Spleen (tissue), 11 donors: ENCODE measurements at regions not wholly inside any gene's neighbourhood (a gene's known extent, or its start where the extent isn't known, plus 50 kb on each side); places are given as distances from the start of the nearest gene placed in this dataset.

ENCODE experiments used
- DNase-seq: peaks from one replicate; pipeline ENCODE4 v3.0.0-alpha.2; 2020
- H3K27ac ChIP-seq, 8 donors: fragments of 200-600 bp; sonication (generic) in 7 of 8; 1 replicate in 4 of 8; 2 replicates in 4 of 8; pipeline versions ENCODE4 v1.5.0 to v1.8.0; 2016 to 2021; ENCODE audit warnings: inconsistent platforms in 4 of 8, mild to moderate bottlenecking in 4 of 8, moderate library complexity in 1 of 8
- H3K27me3 ChIP-seq, 7 donors: fragments of 200-600 bp; sonication (generic) in 6 of 7; replicated peaks in 1 of 7; 1 replicate in 4 of 7; 2 replicates in 3 of 7; pipeline versions ENCODE4 v1.5.0 to v1.8.0; 2016 to 2021; ENCODE audit warnings: inconsistent platforms in 3 of 7, mild to moderate bottlenecking in 1 of 7
- H3K36me3 ChIP-seq, 6 donors: fragments of 200-600 bp; sonication (generic) in 5 of 6; 1 replicate in 4 of 6; 2 replicates in 2 of 6; pipeline versions ENCODE4 v1.5.0 to v1.8.0; 2016 to 2021; ENCODE audit warnings: inconsistent platforms in 2 of 6
- H3K4me1 ChIP-seq, 6 donors: fragments of 200-600 bp; sonication (generic) in 5 of 6; 1 replicate in 3 of 6; 2 replicates in 3 of 6; pipeline versions ENCODE4 v1.5.0 to v1.8.0; 2016 to 2021; ENCODE audit warnings: inconsistent platforms in 3 of 6
- H3K4me3 ChIP-seq, 8 donors: fragments of 200-600 bp; sonication (generic) in 7 of 8; 1 replicate in 4 of 8; 2 replicates in 4 of 8; pipeline versions ENCODE4 v1.5.0 to v1.8.0; 2016 to 2021; ENCODE audit warnings: inconsistent platforms in 4 of 8, mild to moderate bottlenecking in 4 of 8, moderate library complexity in 2 of 8
- H3K9me3 ChIP-seq, 8 donors: fragments of 200-600 bp; sonication (generic) in 7 of 8; 1 replicate in 4 of 8; 2 replicates in 4 of 8; pipeline versions ENCODE4 v1.5.0 to v1.8.0; 2016 to 2021; ENCODE audit warnings: inconsistent platforms in 4 of 8
- POLR2A ChIP-seq, 3 donors: fragments of 450-650 bp; IDR thresholded peaks; one replicate each; pipeline ENCODE4 v1.5.1; 2017; ENCODE audit warnings: antibody characterized with exemption in 3 of 3, mild to moderate bottlenecking in 1 of 3
- POLR2AphosphoS5 ChIP-seq, 3 donors: sonication (generic); formaldehyde crosslinking; IDR thresholded peaks; one replicate each; pipeline ENCODE4 v1.5.1; 2017; ENCODE audit warnings: antibody characterized with exemption in 3 of 3
- WGBS, 5 donors: extraction: QIAGEN DNeasy Blood & Tissue Kit in 3 of 5; methylation state at CpG; one replicate each; pipeline versions ENCODE4 v1.1.5 to v1.1.7; 2013 to 2018; 5-methylcytosine and 5-hydroxymethylcytosine counted together
- intact Hi-C: fragments of 100-400 bp; cut with DNase I; formaldehyde crosslinking; loops from one replicate; pipeline ENCODE4 v1.15.0; 2023; ENCODE audit warnings: low total_unique reads
- TF ChIP-seq, protein P1 (sequence below), 11 experiments: fragments of 200-600 bp in 7 of 11; fragments of 450-650 bp in 4 of 11; sonication (generic) in 4 of 11; IDR thresholded peaks in 8 of 11; conservative IDR thresholded peaks in 3 of 11; 1 replicate in 7 of 11; 2 replicates in 4 of 11; pipeline versions ENCODE4 v1.4.0 to v1.8.0; 2016 to 2021; ENCODE audit warnings: antibody characterized with exemption in 11 of 11, inconsistent platforms in 4 of 11, mild to moderate bottlenecking in 1 of 11
- donor health status: healthy with polysubstance abuse.
- donor health status: DM: no; HTN: no; CAD: no; lungs with moderate emphysema.
- donor health status: DM: no; HTN: no; CAD: no.
- donor health status: Bipolar disorder and iron deficiency.
- donor health status: healthy.
- donor health status: DM: no; HTN: no; CAD: no.
- donor health status: DM: yes; HTN: yes; CAD: no.

DNA sequence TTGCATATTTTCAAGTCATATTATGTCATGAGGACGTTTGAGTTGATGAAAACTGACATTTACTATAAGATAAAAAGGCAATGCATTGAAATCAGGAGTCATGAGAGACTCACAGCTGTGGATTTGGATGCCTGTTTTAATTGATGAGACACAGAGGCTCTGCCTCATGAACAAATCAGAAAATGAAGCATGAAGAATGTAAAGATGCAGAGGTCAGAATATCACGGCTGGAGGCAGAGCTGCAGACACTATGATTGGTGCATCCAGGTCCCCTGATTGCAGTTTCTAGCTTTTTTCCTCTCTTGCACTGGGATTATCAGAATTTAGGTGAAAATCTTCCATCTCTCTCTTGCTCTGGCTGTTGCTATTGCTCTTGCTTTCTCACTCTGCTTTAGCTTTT lies 74.7 kb downstream of the FAM47B start:
- DNase-seq, result no peak
- intact Hi-C loops, result no loop called here
- TF ChIP-seq POLR2AphosphoS5 (IDR thresholded peaks at IDR 0.05) (no peak), POLR2A (IDR thresholded peaks at IDR 0.05) (no peak)
- H3K27me3 ChIP-seq, result no peaks in the 10 kb centered on the region
- H3K4me3 ChIP-seq, result no peak overlapping the region
- no peaks in the 10 kb centered on the region for H3K36me3 ChIP-seq
- 23 to 49% (median 29%) methylated on average over 2 of the region's 2 CpGs for WGBS, 5 donors
- peaks cover 0 to 28% (median 10%) of the 10 kb centered on the region in 8 donors for H3K9me3 ChIP-seq
- H3K4me1 ChIP-seq, result no peaks in the 10 kb centered on the region
- no peak overlapping the region for H3K27ac ChIP-seq

DNA sequence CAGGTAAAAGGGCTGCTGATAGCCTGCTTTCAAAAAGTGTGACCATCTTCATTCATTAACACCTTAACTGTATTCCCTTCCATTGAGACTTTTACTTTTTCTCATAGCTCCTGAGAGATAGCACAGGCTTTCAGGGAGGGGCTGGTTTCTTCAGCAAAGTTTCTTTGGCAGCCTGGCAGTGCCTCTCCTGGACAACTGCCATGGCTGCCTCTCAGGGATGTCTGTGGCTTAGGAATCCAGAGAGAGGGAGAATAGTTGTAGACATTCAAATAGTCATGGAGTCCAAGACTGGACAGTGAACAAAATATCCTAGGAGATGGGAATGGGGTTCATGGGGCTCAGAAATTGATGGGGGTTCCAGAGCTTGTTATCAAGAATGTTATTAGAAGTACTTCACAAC lies 81.1 kb downstream of the FAM47B start:
- no peaks in the 10 kb centered on the region for H3K36me3 ChIP-seq

DNA sequence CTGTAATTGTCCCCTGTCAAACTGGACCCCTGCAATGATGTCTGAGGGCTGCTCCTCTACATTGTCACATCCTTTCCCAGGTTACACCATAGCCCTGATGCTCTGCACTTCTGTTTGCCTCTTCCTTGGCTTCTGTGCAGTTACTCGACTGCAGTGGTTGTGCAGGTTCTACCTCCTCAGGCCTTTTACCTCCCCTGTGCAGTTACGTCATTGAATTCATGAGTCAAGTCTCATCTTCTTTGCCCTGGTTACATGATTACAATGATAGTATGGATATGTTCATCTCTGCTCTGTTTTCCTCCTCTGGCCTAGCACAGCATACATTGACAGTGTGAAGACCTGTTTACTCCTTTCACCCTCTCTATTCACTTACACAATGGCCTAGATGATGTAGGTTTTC lies 83.2 kb downstream of the FAM47B start:
- TF ChIP-seq POLR2AphosphoS5 (IDR thresholded peaks at IDR 0.05) (no peak), POLR2A (IDR thresholded peaks at IDR 0.05) (no peak)
- TF ChIP-seq, protein P1, sequence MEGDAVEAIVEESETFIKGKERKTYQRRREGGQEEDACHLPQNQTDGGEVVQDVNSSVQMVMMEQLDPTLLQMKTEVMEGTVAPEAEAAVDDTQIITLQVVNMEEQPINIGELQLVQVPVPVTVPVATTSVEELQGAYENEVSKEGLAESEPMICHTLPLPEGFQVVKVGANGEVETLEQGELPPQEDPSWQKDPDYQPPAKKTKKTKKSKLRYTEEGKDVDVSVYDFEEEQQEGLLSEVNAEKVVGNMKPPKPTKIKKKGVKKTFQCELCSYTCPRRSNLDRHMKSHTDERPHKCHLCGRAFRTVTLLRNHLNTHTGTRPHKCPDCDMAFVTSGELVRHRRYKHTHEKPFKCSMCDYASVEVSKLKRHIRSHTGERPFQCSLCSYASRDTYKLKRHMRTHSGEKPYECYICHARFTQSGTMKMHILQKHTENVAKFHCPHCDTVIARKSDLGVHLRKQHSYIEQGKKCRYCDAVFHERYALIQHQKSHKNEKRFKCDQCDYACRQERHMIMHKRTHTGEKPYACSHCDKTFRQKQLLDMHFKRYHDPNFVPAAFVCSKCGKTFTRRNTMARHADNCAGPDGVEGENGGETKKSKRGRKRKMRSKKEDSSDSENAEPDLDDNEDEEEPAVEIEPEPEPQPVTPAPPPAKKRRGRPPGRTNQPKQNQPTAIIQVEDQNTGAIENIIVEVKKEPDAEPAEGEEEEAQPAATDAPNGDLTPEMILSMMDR (IDR thresholded peaks at IDR 0.05 in 8 of 11, conservative IDR thresholded peaks at IDR 0.05 in 3 of 11), result no peak

More for the DNA sequence above, 81.1 kb downstream of the FAM47B start:
- no peaks in the 10 kb centered on the region for H3K9me3 ChIP-seq
- no peaks in the 10 kb centered on the region for H3K27me3 ChIP-seq
- no peaks in the 10 kb centered on the region for H3K4me1 ChIP-seq
- no peak for DNase-seq
- H3K4me3 ChIP-seq, result no peak overlapping the region
- intact Hi-C loops, result no loop called here
- TF ChIP-seq, protein P1 (IDR thresholded peaks at IDR 0.05 in 8 of 11, conservative IDR thresholded peaks at IDR 0.05 in 3 of 11), result no peak
- no peak for TF ChIP-seq POLR2A (IDR thresholded peaks at IDR 0.05)
- TF ChIP-seq POLR2AphosphoS5 (IDR thresholded peaks at IDR 0.05), result no peak
- no peak overlapping the region for H3K27ac ChIP-seq

DNA sequence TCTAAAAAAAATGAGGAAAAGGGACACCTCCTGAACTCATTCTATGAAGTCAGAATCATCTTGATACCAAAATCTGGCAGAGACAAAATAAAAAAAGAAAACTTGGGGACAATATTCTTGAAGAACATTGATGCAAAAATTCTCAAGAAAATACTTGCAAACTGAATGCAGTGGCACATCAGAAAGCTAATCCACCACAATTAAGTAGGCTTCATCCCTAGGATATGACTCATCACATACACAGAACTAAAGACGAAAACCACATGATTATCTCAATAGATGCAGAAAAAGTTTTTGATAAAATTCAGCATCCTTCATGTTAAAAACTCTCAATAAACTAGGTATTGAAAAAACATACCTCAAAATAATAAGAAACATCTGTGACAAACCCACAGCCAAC lies 98.3 kb downstream of the FAM47B start:
- Histone ChIP-seq H3K4me1 (no peaks in the 10 kb centered on the region), H3K27ac (no peak overlapping the region), H3K36me3 (no peaks in the 10 kb centered on the region), H3K27me3 (no peaks in the 10 kb centered on the region), H3K9me3 (peaks cover 0 to 22% (median 0%) of the 10 kb centered on the region in 8 donors), H3K4me3 (no peak overlapping the region)
- WGBS, 5 donors, result 47 to 93% (median 72%) methylated on average over 1 of the region's 1 CpG
- intact Hi-C loops, result no loop called here
- TF ChIP-seq POLR2AphosphoS5 (IDR thresholded peaks at IDR 0.05), result no peak
- TF ChIP-seq, protein P1 (IDR thresholded peaks at IDR 0.05 in 8 of 11, conservative IDR thresholded peaks at IDR 0.05 in 3 of 11), result no peak
- no peak for TF ChIP-seq POLR2A (IDR thresholded peaks at IDR 0.05)
- no peak for DNase-seq

More for the DNA sequence above, 83.2 kb downstream of the FAM47B start:
- Histone ChIP-seq H3K4me3 (no peak overlapping the region), H3K27me3 (no peaks in the 10 kb centered on the region), H3K36me3 (no peaks in the 10 kb centered on the region), H3K27ac (no peak overlapping the region), H3K9me3 (no peaks in the 10 kb centered on the region), H3K4me1 (no peaks in the 10 kb centered on the region)
- no peak for DNase-seq
- intact Hi-C loops, result no loop called here
- WGBS, 5 donors, result 76 to 94% (median 84%) methylated on average over 2 of the region's 2 CpGs
